IMR-90 (cell line): ENCODE measurements at regions not wholly inside any gene's neighbourhood (a gene's known extent, or its start where the extent isn't known, plus 50 kb on each side); places are given as distances from the start of the nearest gene placed in this dataset.

Source experiments
- ATAC-seq: fragments of 200-7000 bp; cut with Tn5 transposase; 2 replicates; pipeline ENCODE4 v1.9.1; 2020; ENCODE audit warnings: low read depth, mild to moderate bottlenecking, moderate library complexity
- BruUV-seq: library from RNA; stranded (reverse); fragments of 400-500 nt; replicated peaks from 2 replicates; lab custom pipeline; 2021; lab: Mats Ljungman, UMichigan
- CTCF ChIA-PET: fragments of 300-600 bp; formaldehyde crosslinking; extraction: SDS; loops from one replicate; lab custom pipeline; 2021; ENCODE audit warnings: antibody characterized with exemption; lab: Yijun Ruan, JAX
- POLR2A ChIA-PET: fragments of 300-600 bp; sonication (Branson Sonifier 250); formaldehyde crosslinking; loops from one replicate; lab custom pipeline; 2022; ENCODE audit warnings: antibody characterized with exemption; ENCODE audit not compliant: unreplicated experiment; lab: Charles Lee
- DNase-seq: peaks from one replicate; pipeline ENCODE4 v3.0.0; 2013
- H2AFZ ChIP-seq: replicated peaks from 2 replicates; pipeline ENCODE3; 2013; ENCODE audit warnings: low read length, mild to moderate bottlenecking; ENCODE audit not compliant: poor library complexity
- H2AK5ac ChIP-seq: 2 replicates; pipeline ENCODE4 v1.6.1; 2013; ENCODE audit warnings: low read depth, low read length, inconsistent platforms
- H2AK9ac ChIP-seq: replicated peaks from 2 replicates; pipeline ENCODE3; 2013; ENCODE audit warnings: mild to moderate bottlenecking, low read depth, low read length, moderate library complexity; ENCODE audit not compliant: poor library complexity
- H2BK120ac ChIP-seq: 2 replicates; pipeline ENCODE4 v1.6.1; 2013; ENCODE audit warnings: low read depth, low read length, inconsistent platforms
- H2BK15ac ChIP-seq: 3 replicates; pipeline ENCODE4 v1.6.1; 2013; ENCODE audit warnings: low read depth, low read length, inconsistent platforms
- H2BK20ac ChIP-seq: 2 replicates; pipeline ENCODE4 v1.6.1; 2013; ENCODE audit warnings: low read depth, mild to moderate bottlenecking, inconsistent platforms, low read length, moderate library complexity
- H2BK5ac ChIP-seq: 2 replicates; pipeline ENCODE4 v1.6.1; 2013; ENCODE audit warnings: mild to moderate bottlenecking, low read depth, low read length, inconsistent platforms; ENCODE audit not compliant: poor library complexity, severe bottlenecking
- H3K14ac ChIP-seq: replicated peaks from 2 replicates; pipeline ENCODE4 v1.6.1; 2013; ENCODE audit warnings: low read depth, low read length, inconsistent platforms
- H3K18ac ChIP-seq: 2 replicates; pipeline ENCODE4 v1.6.1; 2013; ENCODE audit warnings: low read depth, low read length, control low read depth
- H3K23ac ChIP-seq: 2 replicates; pipeline ENCODE4 v1.6.1; 2013; ENCODE audit warnings: low read depth, low read length, inconsistent platforms
- H3K27ac ChIP-seq: 2 replicates; pipeline ENCODE4 v1.5.1; 2013; ENCODE audit warnings: mild to moderate bottlenecking, control low read depth, low read length; ENCODE audit not compliant: insufficient read depth
- H3K27me3 ChIP-seq: 2 replicates; pipeline ENCODE4 v1.6.1; 2013; ENCODE audit warnings: low read length; ENCODE audit not compliant: control insufficient read depth, insufficient read depth
- H3K36me3 ChIP-seq: 2 replicates; pipeline ENCODE4 v1.6.1; 2013; ENCODE audit warnings: low read length, mixed read lengths; ENCODE audit not compliant: control insufficient read depth, insufficient read depth
- H3K4ac ChIP-seq: 2 replicates; pipeline ENCODE4 v1.6.1; 2013; ENCODE audit warnings: low read depth, low read length, inconsistent platforms
- H3K4me1 ChIP-seq: 2 replicates; pipeline ENCODE4 v1.6.1; 2013; ENCODE audit warnings: low read length, mixed read lengths; ENCODE audit not compliant: control insufficient read depth, insufficient read depth
- H3K4me2 ChIP-seq: 2 replicates; pipeline ENCODE4 v1.6.1; 2013; ENCODE audit warnings: low read depth, mild to moderate bottlenecking, control low read depth, low read length, moderate library complexity
- H3K4me3 ChIP-seq: 2 replicates; pipeline ENCODE4 v1.5.1; 2013; ENCODE audit warnings: low read depth, mild to moderate bottlenecking, control low read depth, low read length, moderate library complexity; ENCODE audit not compliant: insufficient read depth
- H3K56ac ChIP-seq: 2 replicates; pipeline ENCODE4 v1.6.1; 2013; ENCODE audit warnings: low read length, inconsistent platforms; ENCODE audit not compliant: insufficient read depth; ENCODE audit errors: extremely low read depth
- H3K79me1 ChIP-seq, 2 experiments: 2 replicates each; pipeline ENCODE4 v1.6.1; 2013; ENCODE audit warnings: low read length in 2 of 2, inconsistent platforms in 1 of 2, low read depth in 1 of 2
- H3K9ac ChIP-seq: 2 replicates; pipeline ENCODE4 v1.6.1; 2013; ENCODE audit warnings: low read depth, low read length, control low read depth
- H3K9me1 ChIP-seq: 2 replicates; pipeline ENCODE4 v1.6.1; 2013; ENCODE audit warnings: low read length, inconsistent platforms; ENCODE audit not compliant: insufficient read depth
- H3K9me3 ChIP-seq: 2 replicates; pipeline ENCODE4 v1.6.1; 2013; ENCODE audit warnings: low read length; ENCODE audit not compliant: control insufficient read depth, insufficient read depth
- H4K20me1 ChIP-seq: 2 replicates; pipeline ENCODE4 v1.6.1; 2013; ENCODE audit warnings: low read length, inconsistent platforms; ENCODE audit not compliant: insufficient read depth
- H4K5ac ChIP-seq: 2 replicates; pipeline ENCODE4 v1.6.1; 2013; ENCODE audit warnings: mild to moderate bottlenecking, low read depth, low read length, control low read depth
- H4K8ac ChIP-seq, 2 experiments: 2 replicates each; pipeline ENCODE4 v1.6.1; 2013; ENCODE audit warnings: low read depth in 2 of 2, low read length in 2 of 2, control low read depth in 1 of 2, inconsistent platforms in 1 of 2
- H4K91ac ChIP-seq: 2 replicates; pipeline ENCODE4 v1.6.1; 2013; ENCODE audit warnings: low read depth, low read length, inconsistent platforms; ENCODE audit not compliant: insufficient read depth
- CHD1 ChIP-seq: IDR thresholded peaks from 2 replicates; pipeline ENCODE4 v1.6.1; 2012; ENCODE audit warnings: low read depth, low read length, improper control_type of control experiment
- MAFK ChIP-seq: IDR thresholded peaks from 2 replicates; pipeline ENCODE4 v1.6.1; 2012; ENCODE audit warnings: low read depth, low read length, improper control_type of control experiment
- POLR2A ChIP-seq: IDR thresholded peaks from 2 replicates; pipeline ENCODE4 v1.6.1; 2012; ENCODE audit warnings: mild to moderate bottlenecking, low read depth, low read length
- RCOR1 ChIP-seq: IDR thresholded peaks from 2 replicates; pipeline ENCODE4 v1.6.1; 2012; ENCODE audit warnings: mild to moderate bottlenecking, low read length, improper control_type of control experiment; ENCODE audit not compliant: insufficient replicate concordance
- RFX5 ChIP-seq: IDR thresholded peaks from 2 replicates; pipeline ENCODE4 v1.8.0; 2012; ENCODE audit warnings: low read depth, mild to moderate bottlenecking, low read length, moderate library complexity
- WGBS, 2 experiments: methylation state at CpG; one replicate each; pipeline versions ENCODE4 v1.1.5 to v1.1.7; 2013; ENCODE audit warnings: missing lambda C conversion rate in 2 of 2; ENCODE audit not compliant: insufficient read length in 1 of 2; ENCODE audit errors: extremely low coverage in 2 of 2; 5-methylcytosine and 5-hydroxymethylcytosine counted together
- dilution Hi-C: fragments of 300-500 bp; cut with HindIII; formaldehyde crosslinking; loops from one replicate; pipeline ENCODE4 v1.14.3; 2018; ENCODE audit warnings: low sequenced_read_pairs; ENCODE audit not compliant: unreplicated experiment
- in situ Hi-C: fragments of 300-500 bp; cut with MboI; formaldehyde crosslinking; loops from 3 replicates; pipeline ENCODE4 v1.14.3; 2019; ENCODE audit warnings: low sequenced_read_pairs, inconsistent platforms, mixed read lengths
- intact Hi-C: fragments of 100-400 bp; cut with micrococcal nuclease; formaldehyde crosslinking; loops from 2 replicates; pipeline ENCODE4 v1.10.0; 2022
- TF ChIP-seq, protein P1 (sequence below): conservative IDR thresholded peaks from 2 replicates; pipeline ENCODE4 v1.5.1; 2012; ENCODE audit warnings: mild to moderate bottlenecking, low read depth, low read length, improper control_type of control experiment

DNA sequence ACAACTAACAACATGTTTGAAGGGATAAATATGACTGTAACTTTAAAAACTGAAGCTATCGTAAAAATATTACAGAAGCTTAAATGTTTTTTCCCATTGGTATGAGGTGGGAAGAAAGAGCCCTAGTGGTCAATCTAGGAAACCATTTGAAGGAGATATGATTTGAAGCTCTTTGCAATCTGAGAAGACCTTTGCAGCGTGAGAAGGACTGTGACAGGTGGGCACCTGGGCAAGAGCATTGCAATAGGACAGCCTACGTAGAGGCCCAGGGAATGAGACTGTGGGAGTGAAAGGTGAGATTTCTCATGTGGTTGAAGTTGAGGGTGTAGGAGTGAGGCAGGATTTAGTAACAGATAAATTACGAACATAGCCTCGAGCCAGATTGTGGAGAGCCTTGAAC lies 108.0 kb upstream of the PDE7B start:
- no peak overlapping the region for H3K27ac ChIP-seq
- no peaks in the 10 kb centered on the region for H4K20me1 ChIP-seq
- no peak overlapping the region for H3K4me3 ChIP-seq
- no peak overlapping the region for H3K4me2 ChIP-seq
- WGBS, 2 experiments, result 100% methylated on average over 1 of the region's 5 CpGs; no CpG with 5 or more reads in 1 of the 2 experiments
- H2BK15ac ChIP-seq, result no peak overlapping the region
- H4K5ac ChIP-seq, result no peak overlapping the region
- no peak overlapping the region for H3K18ac ChIP-seq
- TF ChIP-seq MAFK, result no peak
- TF ChIP-seq, protein P1, sequence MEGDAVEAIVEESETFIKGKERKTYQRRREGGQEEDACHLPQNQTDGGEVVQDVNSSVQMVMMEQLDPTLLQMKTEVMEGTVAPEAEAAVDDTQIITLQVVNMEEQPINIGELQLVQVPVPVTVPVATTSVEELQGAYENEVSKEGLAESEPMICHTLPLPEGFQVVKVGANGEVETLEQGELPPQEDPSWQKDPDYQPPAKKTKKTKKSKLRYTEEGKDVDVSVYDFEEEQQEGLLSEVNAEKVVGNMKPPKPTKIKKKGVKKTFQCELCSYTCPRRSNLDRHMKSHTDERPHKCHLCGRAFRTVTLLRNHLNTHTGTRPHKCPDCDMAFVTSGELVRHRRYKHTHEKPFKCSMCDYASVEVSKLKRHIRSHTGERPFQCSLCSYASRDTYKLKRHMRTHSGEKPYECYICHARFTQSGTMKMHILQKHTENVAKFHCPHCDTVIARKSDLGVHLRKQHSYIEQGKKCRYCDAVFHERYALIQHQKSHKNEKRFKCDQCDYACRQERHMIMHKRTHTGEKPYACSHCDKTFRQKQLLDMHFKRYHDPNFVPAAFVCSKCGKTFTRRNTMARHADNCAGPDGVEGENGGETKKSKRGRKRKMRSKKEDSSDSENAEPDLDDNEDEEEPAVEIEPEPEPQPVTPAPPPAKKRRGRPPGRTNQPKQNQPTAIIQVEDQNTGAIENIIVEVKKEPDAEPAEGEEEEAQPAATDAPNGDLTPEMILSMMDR, result no peak
- TF ChIP-seq POLR2A, result no peak
- no peak for TF ChIP-seq RFX5
- TF ChIP-seq RCOR1, result no peak
- TF ChIP-seq CHD1, result no peak
- no peak overlapping the region for H3K14ac ChIP-seq
- DNase-seq (no peak), ATAC-seq (no peak)
- no peak overlapping the region for H2AFZ ChIP-seq
- H4K91ac ChIP-seq, result no peak overlapping the region
- no peak overlapping the region for H3K23ac ChIP-seq
- dilution Hi-C loops, result no loop called here
- H3K79me1 ChIP-seq, result no peaks in the 10 kb centered on the region
- no peak overlapping the region for H2AK9ac ChIP-seq
- in situ Hi-C loops, result no loop called here
- no peak overlapping the region for H3K56ac ChIP-seq
- H3K9me1 ChIP-seq, result 0 out of 2 replicates have a peak, but pooled peaks cover 2% of the 10 kb centered on the region
- H2BK20ac ChIP-seq, result no peak overlapping the region
- CTCF ChIA-PET, result interaction anchor here (0.6 kb wide), 1 partner anchor 18 kb away, joined by 3 read pairs; no protein-coding TSS in a partner anchor
- no peak overlapping the region for H3K9ac ChIP-seq
- H2BK5ac ChIP-seq, result no peak overlapping the region
- no peaks in the 10 kb centered on the region for H3K27me3 ChIP-seq
- BruUV-seq, result no TSS peak
- intact Hi-C loops, result no loop called here
- no peaks in the 10 kb centered on the region for H3K9me3 ChIP-seq
- H3K4ac ChIP-seq, result no peak overlapping the region
- H3K4me1 ChIP-seq, result no peaks in the 10 kb centered on the region
- H3K36me3 ChIP-seq, result no peaks in the 10 kb centered on the region
- POLR2A ChIA-PET, result no interaction called here
- no peak overlapping the region for H2BK120ac ChIP-seq
- no peak overlapping the region for H4K8ac ChIP-seq
- no peak overlapping the region for H2AK5ac ChIP-seq
